ENCODE measurements at regions not wholly inside any gene's neighbourhood (a gene's known extent, or its start where the extent isn't known, plus 50 kb on each side); places are given as distances from the start of the nearest gene placed in this dataset.

- DNase-seq (ENCODE audit: low spot score): no peak
These were observed 153.4 kb upstream of the PTCH1 start for GRCh38 chr9:95670122-95670521.

GRCh38 chr9:95669253-95669652, 152.5 kb upstream of the PTCH1 start:
- no peak for DNase-seq (ENCODE audit: low spot score)

GRCh38 chr9:95667789-95668188, 151.0 kb upstream of the PTCH1 start:
- DNase-seq (ENCODE audit: low spot score): no peak

GRCh38 chr9:95666785-95667155, 150.0 kb upstream of the PTCH1 start:
- DNase-seq (ENCODE audit: low spot score): no peak

GRCh38 chr9:95666096-95666784, 149.5 kb upstream of the PTCH1 start:
- DNase-seq (ENCODE audit: low spot score): no peak

- no peak for DNase-seq (ENCODE audit: low spot score)
These were observed 136.5 kb upstream of the PTCH1 start for GRCh38 chr9:95653246-95653645.

- no peak for DNase-seq (ENCODE audit: low spot score)
These were observed 133.9 kb upstream of the PTCH1 start for GRCh38 chr9:95650720-95651119.

- no peak for DNase-seq (ENCODE audit: low spot score)
These were observed 133.0 kb upstream of the PTCH1 start for GRCh38 chr9:95649801-95650213.

- DNase-seq (ENCODE audit: low spot score): no peak
These were observed 131.5 kb upstream of the PTCH1 start for GRCh38 chr9:95648225-95648624.

- no peak for DNase-seq (ENCODE audit: low spot score)
These were observed 129.2 kb upstream of the PTCH1 start for GRCh38 chr9:95645992-95646391.

GRCh38 chr9:95645579-95645978, 128.8 kb upstream of the PTCH1 start:
- no peak for DNase-seq (ENCODE audit: low spot score)

- DNase-seq (ENCODE audit: low spot score): no peak
These were observed 127.6 kb upstream of the PTCH1 start for GRCh38 chr9:95644377-95644776.

GRCh38 chr9:95643619-95644018, 126.8 kb upstream of the PTCH1 start:
- no peak for DNase-seq (ENCODE audit: low spot score)

- no peak for DNase-seq (ENCODE audit: low spot score)
These were observed 125.4 kb upstream of the PTCH1 start for GRCh38 chr9:95642189-95642588.

- no peak for DNase-seq (ENCODE audit: low spot score)
These were observed 124.8 kb upstream of the PTCH1 start for GRCh38 chr9:95641586-95641985.

GRCh38 chr9:95640336-95640735, 123.6 kb upstream of the PTCH1 start:
- no peak for DNase-seq (ENCODE audit: low spot score)

GRCh38 chr9:95635986-95636671, 119.4 kb upstream of the PTCH1 start:
- no peak for DNase-seq (ENCODE audit: low spot score)

- no peak for DNase-seq (ENCODE audit: low spot score)
These were observed 117.8 kb upstream of the PTCH1 start for GRCh38 chr9:95634536-95634935.

GRCh38 chr9:95634114-95634513, 117.3 kb upstream of the PTCH1 start:
- no peak for DNase-seq (ENCODE audit: low spot score)

- DNase-seq (ENCODE audit: low spot score): no peak
These were observed 112.8 kb upstream of the PTCH1 start for GRCh38 chr9:95629585-95629984.

GRCh38 chr9:95627802-95628201, 111.0 kb upstream of the PTCH1 start:
- no peak for DNase-seq (ENCODE audit: low spot score)

GRCh38 chr9:95626885-95627558, 110.3 kb upstream of the PTCH1 start:
- DNase-seq (ENCODE audit: low spot score): no peak

- DNase-seq (ENCODE audit: low spot score): no peak
These were observed 109.6 kb upstream of the PTCH1 start for GRCh38 chr9:95626341-95626740.
